ENCODE measurements at regions not wholly inside any gene's neighbourhood (a gene's known extent, or its start where the extent isn't known, plus 50 kb on each side); places are given as distances from the start of the nearest gene placed in this dataset.

- dilution Hi-C loops (cut with MboI; ENCODE audit: extremely low pct_ligation_motif_present, low sequenced_read_pairs), result no loop called here
- no peaks in the 10 kb centered on the region for H4K20me1 ChIP-seq (ENCODE audit: control insufficient read depth, extremely low read depth, insufficient read depth, low read length)
- FAIRE-seq (no peak), DNase-seq (ENCODE audit: low read depth, low spot score) (no peak)
- no peaks in the 10 kb centered on the region for H3K9me1 ChIP-seq (ENCODE audit: control insufficient read depth, extremely low read depth, insufficient read depth, low read length)
- TF ChIP-seq CTCF (optimal IDR thresholded peaks at IDR 0.05 in 1 of 3, IDR thresholded peaks at IDR 0.05 in 1 of 3, conservative IDR thresholded peaks at IDR 0.05 in 1 of 3; ENCODE audit: extremely low read depth in 1 of 3, insufficient read depth in 2 of 3, low read length in 3 of 3) (no peak), EZH2 (IDR thresholded peaks at IDR 0.05; ENCODE audit: low read length) (no peak)
- no peaks in the 10 kb centered on the region for H3K4me1 ChIP-seq (ENCODE audit: control insufficient read depth, extremely low read depth, insufficient read depth, low read length)
- H3K27me3 ChIP-seq (ENCODE audit: control insufficient read depth, extremely low read depth, insufficient read depth, low read length), result no peaks in the 10 kb centered on the region
- no peak overlapping the region for H3K4me3 ChIP-seq (ENCODE audit: control insufficient read depth in 2 of 3, extremely low read depth in 1 of 3, insufficient read depth in 2 of 3, low read depth in 1 of 3, low read length in 3 of 3)
- no peaks in the 10 kb centered on the region for H3K36me3 ChIP-seq (ENCODE audit: control insufficient read depth in 2 of 2, extremely low read depth in 1 of 2, insufficient read depth in 2 of 2, low read length in 2 of 2)
- no peaks in the 10 kb centered on the region for H3K79me2 ChIP-seq (ENCODE audit: control insufficient read depth, insufficient read depth, low read length)
- H3K4me2 ChIP-seq (ENCODE audit: control insufficient read depth, extremely low read depth, insufficient read depth, low read depth, low read length), result no peak overlapping the region
- no peak overlapping the region for H2AFZ ChIP-seq (ENCODE audit: control insufficient read depth, low read length)
- H3K9me3 ChIP-seq (ENCODE audit: control insufficient read depth, low read depth, low read length), result no peaks in the 10 kb centered on the region
- no peak overlapping the region for H3K27ac ChIP-seq (ENCODE audit: control insufficient read depth, insufficient read depth, low read length)
- no peak overlapping the region for H3K9ac ChIP-seq (ENCODE audit: control insufficient read depth, extremely low read depth, insufficient read depth, low read length)
These were observed 212.6 kb downstream of the ABCC12 start for GRCh38 chr16:47943235-47943634.

GRCh38 chr16:47940466-47940865 lies 215.3 kb downstream of the ABCC12 start:
- dilution Hi-C loops (cut with MboI; ENCODE audit: extremely low pct_ligation_motif_present, low sequenced_read_pairs), result no loop called here
- DNase-seq (ENCODE audit: low read depth, low spot score), result no peak
- FAIRE-seq, result no peak
- Histone ChIP-seq H3K9me3 (ENCODE audit: control insufficient read depth, low read depth, low read length) (no peaks in the 10 kb centered on the region), H4K20me1 (ENCODE audit: control insufficient read depth, extremely low read depth, insufficient read depth, low read length) (no peaks in the 10 kb centered on the region), H3K4me3 (ENCODE audit: control insufficient read depth in 2 of 3, extremely low read depth in 1 of 3, insufficient read depth in 2 of 3, low read depth in 1 of 3, low read length in 3 of 3) (no peak overlapping the region), H2AFZ (ENCODE audit: control insufficient read depth, low read length) (no peak overlapping the region), H3K9ac (ENCODE audit: control insufficient read depth, extremely low read depth, insufficient read depth, low read length) (no peak overlapping the region), H3K79me2 (ENCODE audit: control insufficient read depth, insufficient read depth, low read length) (no peaks in the 10 kb centered on the region), H3K27me3 (ENCODE audit: control insufficient read depth, extremely low read depth, insufficient read depth, low read length) (peaks cover 4% of the 10 kb centered on the region), H3K36me3 (ENCODE audit: control insufficient read depth in 2 of 2, extremely low read depth in 1 of 2, insufficient read depth in 2 of 2, low read length in 2 of 2) (no peaks in the 10 kb centered on the region), H3K4me1 (ENCODE audit: control insufficient read depth, extremely low read depth, insufficient read depth, low read length) (no peaks in the 10 kb centered on the region), H3K4me2 (ENCODE audit: control insufficient read depth, extremely low read depth, insufficient read depth, low read depth, low read length) (no peak overlapping the region), H3K9me1 (ENCODE audit: control insufficient read depth, extremely low read depth, insufficient read depth, low read length) (no peaks in the 10 kb centered on the region), H3K27ac (ENCODE audit: control insufficient read depth, insufficient read depth, low read length) (no peak overlapping the region)
- TF ChIP-seq CTCF (optimal IDR thresholded peaks at IDR 0.05 in 1 of 3, IDR thresholded peaks at IDR 0.05 in 1 of 3, conservative IDR thresholded peaks at IDR 0.05 in 1 of 3; ENCODE audit: extremely low read depth in 1 of 3, insufficient read depth in 2 of 3, low read length in 3 of 3) (no peak), EZH2 (IDR thresholded peaks at IDR 0.05; ENCODE audit: low read length) (no peak)
